GM06990 (cell line): ENCODE measurements at regions not wholly inside any gene's neighbourhood (a gene's known extent, or its start where the extent isn't known, plus 50 kb on each side); places are given as distances from the start of the nearest gene placed in this dataset.

Experiments
- DNase-seq: peaks from one replicate; pipeline ENCODE4 v3.0.0-alpha.2; 2011; ENCODE audit not compliant: insufficient read length; ENCODE audit errors: extremely low read depth
- H3K27me3 ChIP-seq: replicated peaks from 2 replicates; pipeline ENCODE4 v1.6.0; 2011; ENCODE audit warnings: low read length; ENCODE audit not compliant: control insufficient read depth, insufficient read depth
- H3K36me3 ChIP-seq: 2 replicates; pipeline ENCODE4 v1.5.1; 2011; ENCODE audit warnings: low read length; ENCODE audit not compliant: control insufficient read depth, insufficient read depth
- H3K4me3 ChIP-seq: replicated peaks from 2 replicates; pipeline ENCODE4 v1.5.1; 2011; ENCODE audit warnings: low read depth, mild to moderate bottlenecking, control low read depth, low read length
- TF ChIP-seq, protein P1 (sequence below): IDR thresholded peaks from 2 replicates; pipeline ENCODE4 v1.5.1; 2011; ENCODE audit warnings: low read length, control low read depth, mild to moderate bottlenecking, inconsistent platforms; ENCODE audit not compliant: insufficient read depth, poor library complexity, severe bottlenecking

DNA sequence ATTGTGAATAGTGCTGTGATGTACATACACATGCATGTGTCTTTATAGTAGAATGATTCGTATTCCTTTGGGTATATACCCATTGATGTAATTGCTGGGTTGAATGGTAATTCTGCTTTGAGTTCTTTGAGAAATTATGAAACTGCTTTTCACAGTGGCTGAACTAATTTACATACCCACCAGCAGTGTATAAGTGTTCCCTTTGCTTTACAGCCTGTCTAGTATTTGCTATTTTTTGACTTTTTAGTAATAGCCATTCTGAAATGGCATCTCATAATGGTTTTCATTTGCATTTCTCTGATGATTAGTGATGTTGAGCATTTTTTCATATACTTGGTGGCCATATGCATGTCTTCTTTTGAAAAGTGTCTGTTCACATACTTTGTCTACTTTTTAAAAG is 54.5 kb upstream of the FAM78B start:
- H3K27me3 ChIP-seq, result no peaks in the 10 kb centered on the region
- DNase-seq, result no peak
- TF ChIP-seq, protein P1, sequence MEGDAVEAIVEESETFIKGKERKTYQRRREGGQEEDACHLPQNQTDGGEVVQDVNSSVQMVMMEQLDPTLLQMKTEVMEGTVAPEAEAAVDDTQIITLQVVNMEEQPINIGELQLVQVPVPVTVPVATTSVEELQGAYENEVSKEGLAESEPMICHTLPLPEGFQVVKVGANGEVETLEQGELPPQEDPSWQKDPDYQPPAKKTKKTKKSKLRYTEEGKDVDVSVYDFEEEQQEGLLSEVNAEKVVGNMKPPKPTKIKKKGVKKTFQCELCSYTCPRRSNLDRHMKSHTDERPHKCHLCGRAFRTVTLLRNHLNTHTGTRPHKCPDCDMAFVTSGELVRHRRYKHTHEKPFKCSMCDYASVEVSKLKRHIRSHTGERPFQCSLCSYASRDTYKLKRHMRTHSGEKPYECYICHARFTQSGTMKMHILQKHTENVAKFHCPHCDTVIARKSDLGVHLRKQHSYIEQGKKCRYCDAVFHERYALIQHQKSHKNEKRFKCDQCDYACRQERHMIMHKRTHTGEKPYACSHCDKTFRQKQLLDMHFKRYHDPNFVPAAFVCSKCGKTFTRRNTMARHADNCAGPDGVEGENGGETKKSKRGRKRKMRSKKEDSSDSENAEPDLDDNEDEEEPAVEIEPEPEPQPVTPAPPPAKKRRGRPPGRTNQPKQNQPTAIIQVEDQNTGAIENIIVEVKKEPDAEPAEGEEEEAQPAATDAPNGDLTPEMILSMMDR, result no peak
- H3K36me3 ChIP-seq, result no peaks in the 10 kb centered on the region
- no peak overlapping the region for H3K4me3 ChIP-seq

DNA sequence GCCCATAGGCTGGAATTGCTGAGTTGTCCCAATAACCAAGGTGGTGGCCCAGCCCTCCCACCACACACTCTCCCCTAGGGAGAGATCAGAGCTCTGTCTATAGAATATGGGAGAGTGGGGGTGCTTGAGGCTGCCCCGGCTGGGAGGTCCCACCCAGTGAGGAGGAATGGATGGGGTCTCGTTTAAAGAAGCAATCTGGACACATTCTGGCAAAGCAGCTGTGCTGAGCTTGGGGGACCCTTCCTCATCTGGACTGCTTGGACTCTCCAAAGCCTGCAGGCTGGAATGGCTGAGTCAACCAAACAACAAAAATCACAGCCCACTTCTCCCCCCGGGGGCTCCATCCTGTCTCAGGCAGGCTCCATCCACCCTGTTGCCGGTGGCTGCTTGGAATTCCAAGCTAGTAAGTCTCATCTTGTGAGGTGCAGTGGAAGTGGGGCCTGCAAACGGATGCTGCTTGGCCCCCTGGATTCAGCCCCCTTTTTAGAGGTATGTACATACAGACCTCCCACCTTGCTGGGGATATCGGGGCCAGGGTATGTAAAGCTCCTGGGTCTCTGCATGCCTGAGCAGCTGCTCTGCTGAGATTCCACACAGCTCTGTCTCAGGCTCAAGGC is 67.1 kb upstream of the FAM78B start:
- no peak for DNase-seq
- H3K27me3 ChIP-seq, result no peaks in the 10 kb centered on the region
- H3K4me3 ChIP-seq, result no peak overlapping the region
- no peaks in the 10 kb centered on the region for H3K36me3 ChIP-seq
- TF ChIP-seq, protein P1, result no peak

DNA sequence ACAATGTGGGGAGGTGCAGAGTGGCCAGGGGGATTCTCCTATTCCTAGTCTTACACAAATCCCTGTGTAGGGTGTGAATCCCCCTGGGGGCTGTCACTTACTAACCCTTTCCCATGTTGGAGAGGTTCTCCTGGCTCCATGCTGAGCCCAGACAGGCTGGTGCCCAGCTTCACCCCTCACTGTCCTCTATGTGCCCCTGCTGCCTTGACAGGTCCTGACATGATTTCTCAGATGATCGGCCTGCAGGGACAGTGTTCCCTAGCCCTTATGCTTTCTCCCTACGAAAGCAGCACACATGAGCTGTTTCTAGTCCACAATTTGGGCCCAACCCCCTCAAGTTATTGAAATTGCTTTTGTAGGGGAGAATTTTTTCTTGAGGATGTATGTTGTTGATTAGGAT is 68.9 kb upstream of the FAM78B start:
- no peaks in the 10 kb centered on the region for H3K36me3 ChIP-seq
- no peak overlapping the region for H3K4me3 ChIP-seq
- TF ChIP-seq, protein P1, result no peak
- no peak for DNase-seq
- no peaks in the 10 kb centered on the region for H3K27me3 ChIP-seq

DNA sequence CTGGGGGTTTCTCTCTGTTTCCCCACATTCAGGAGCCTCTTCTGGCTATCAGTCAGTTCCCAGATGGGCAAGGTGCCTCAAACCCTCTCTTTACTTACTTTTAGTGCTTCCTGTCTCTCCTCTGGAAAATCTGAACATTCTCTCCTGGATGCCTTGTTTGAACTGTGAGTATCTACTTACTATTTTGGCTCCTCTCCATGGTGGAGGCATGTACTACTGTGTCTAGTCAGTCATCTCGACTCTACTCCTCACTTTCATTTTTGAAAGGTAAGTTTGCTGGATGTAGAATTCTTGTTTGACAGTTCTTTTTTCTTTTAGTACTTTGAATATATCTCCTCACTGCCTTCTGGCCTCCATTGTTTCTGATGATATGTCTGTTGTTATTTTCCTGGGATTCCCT is 70.9 kb upstream of the FAM78B start:
- TF ChIP-seq, protein P1, result no peak
- no peak for DNase-seq
- no peaks in the 10 kb centered on the region for H3K36me3 ChIP-seq
- H3K4me3 ChIP-seq, result no peak overlapping the region
- H3K27me3 ChIP-seq, result no peaks in the 10 kb centered on the region

DNA sequence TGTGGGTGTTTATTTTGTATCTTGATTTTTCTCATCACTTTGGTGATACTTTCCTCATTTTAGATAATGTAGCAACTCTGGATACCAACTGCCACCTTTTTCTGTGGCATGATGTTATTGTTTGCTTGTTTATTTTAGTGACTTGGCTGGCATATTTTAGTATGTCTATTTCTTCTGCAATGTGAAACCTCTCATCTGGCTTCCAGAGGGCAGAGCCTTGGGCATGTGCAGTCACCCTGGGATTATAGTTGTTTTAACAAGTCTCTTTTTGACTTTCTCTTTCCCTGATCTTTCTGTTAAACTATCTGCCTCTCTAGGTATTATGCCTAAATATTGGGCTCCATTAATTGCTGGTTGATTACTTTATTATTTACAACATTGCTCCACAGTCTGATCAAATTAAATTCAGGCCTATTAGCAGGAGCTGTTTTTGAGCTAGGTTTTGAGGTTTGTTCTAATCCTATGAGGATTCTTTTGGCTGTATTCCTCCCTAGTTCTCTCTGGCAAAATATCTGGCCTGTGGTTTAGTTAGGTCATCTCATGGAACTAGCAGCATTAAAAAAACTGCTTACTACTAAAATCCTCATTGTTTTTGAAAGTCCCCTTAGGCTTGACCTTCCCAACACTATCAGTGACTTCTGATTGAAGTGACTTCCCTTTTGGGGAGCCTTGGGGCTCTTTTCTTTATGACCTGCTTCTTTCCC is 86.4 kb upstream of the FAM78B start:
- Histone ChIP-seq H3K4me3 (no peak overlapping the region), H3K27me3 (no peaks in the 10 kb centered on the region), H3K36me3 (no peaks in the 10 kb centered on the region)
- DNase-seq, result no peak
- TF ChIP-seq, protein P1, result no peak
